Testis (tissue), 2 donors: ENCODE measurements at regions not wholly inside any gene's neighbourhood (a gene's known extent, or its start where the extent isn't known, plus 50 kb on each side); places are given as distances from the start of the nearest gene placed in this dataset.

ENCODE experiments used
- CTCF ChIP-seq, 3 experiments: fragments of 450-650 bp in 2 of 3; fragments of 200-600 bp in 1 of 3; sonication (generic) in 1 of 3; IDR thresholded peaks; one replicate each; pipeline ENCODE4 v1.5.1; 2016 to 2019; ENCODE audit warnings: antibody characterized with exemption in 3 of 3, mild to moderate bottlenecking in 2 of 3, moderate library complexity in 1 of 3
- POLR2A ChIP-seq: fragments of 450-650 bp; IDR thresholded peaks from one replicate; pipeline ENCODE4 v1.6.1; 2017; ENCODE audit warnings: antibody characterized with exemption, mild to moderate bottlenecking, moderate library complexity

GRCh38 chr9:108766626-108767161, 89.1 kb downstream of the ACTL7B start:
- TF ChIP-seq CTCF (IDR thresholded peaks at IDR 0.05) = no peak
- no peak for TF ChIP-seq POLR2A
